ENCODE measurements at regions not wholly inside any gene's neighbourhood (a gene's known extent, or its start where the extent isn't known, plus 50 kb on each side); places are given as distances from the start of the nearest gene placed in this dataset.

GRCh38 chr6:142621822-142622221 is 320.0 kb downstream of the ADGRG6 start:
- H3K4me3 ChIP-seq: no peak overlapping the region
- H3K27me3 ChIP-seq: no peaks in the 10 kb centered on the region
- H3K9me3 ChIP-seq (replicated peaks in 1 of 11): no peaks in the 10 kb centered on the region
- H3K9ac ChIP-seq: no peak overlapping the region
- no peak overlapping the region for H3K27ac ChIP-seq
- H3K4me2 ChIP-seq: no peak overlapping the region
- H3K4me1 ChIP-seq: no peaks in the 10 kb centered on the region
- no peaks in the 10 kb centered on the region for H3K36me3 ChIP-seq
- TF ChIP-seq Cebpa-rat (IDR thresholded peaks at IDR 0.05): no peak
- H4K20me1 ChIP-seq: no peaks in the 10 kb centered on the region

- H3K4me2 ChIP-seq: no peak overlapping the region
- H3K36me3 ChIP-seq: no peaks in the 10 kb centered on the region
- TF ChIP-seq Cebpa-rat (IDR thresholded peaks at IDR 0.05): no peak
- no peaks in the 10 kb centered on the region for H4K20me1 ChIP-seq
- no peak overlapping the region for H3K27ac ChIP-seq
- H3K4me1 ChIP-seq: no peaks in the 10 kb centered on the region
- no peak overlapping the region for H3K9ac ChIP-seq
- H3K9me3 ChIP-seq (replicated peaks in 1 of 11): no peaks in the 10 kb centered on the region
- H3K27me3 ChIP-seq: no peaks in the 10 kb centered on the region
- H3K4me3 ChIP-seq: no peak overlapping the region
Observed at GRCh38 chr6:142624978-142625715, 319.8 kb downstream of the HIVEP2 start.

- no peaks in the 10 kb centered on the region for H3K27me3 ChIP-seq
- H3K27ac ChIP-seq: no peak overlapping the region
- no peaks in the 10 kb centered on the region for H3K9me3 ChIP-seq (replicated peaks in 1 of 11)
- H3K4me2 ChIP-seq: no peak overlapping the region
- no peak overlapping the region for H3K9ac ChIP-seq
- H3K4me3 ChIP-seq: no peak overlapping the region
- no peaks in the 10 kb centered on the region for H3K4me1 ChIP-seq
- H3K36me3 ChIP-seq: no peaks in the 10 kb centered on the region
- no peak for TF ChIP-seq Cebpa-rat (IDR thresholded peaks at IDR 0.05)
- no peaks in the 10 kb centered on the region for H4K20me1 ChIP-seq
Observed at GRCh38 chr6:142627474-142627873, 317.5 kb downstream of the HIVEP2 start.

- H3K9ac ChIP-seq: no peak overlapping the region
- H3K36me3 ChIP-seq: no peaks in the 10 kb centered on the region
- TF ChIP-seq Cebpa-rat (IDR thresholded peaks at IDR 0.05): no peak
- no peak overlapping the region for H3K4me3 ChIP-seq
- no peaks in the 10 kb centered on the region for H3K27me3 ChIP-seq
- no peaks in the 10 kb centered on the region for H3K4me1 ChIP-seq
- no peak overlapping the region for H3K4me2 ChIP-seq
- H3K9me3 ChIP-seq (replicated peaks in 1 of 11): no peaks in the 10 kb centered on the region
- H3K27ac ChIP-seq: no peak overlapping the region
- H4K20me1 ChIP-seq: no peaks in the 10 kb centered on the region
Observed at GRCh38 chr6:142631517-142632385, 313.2 kb downstream of the HIVEP2 start.

- no peak overlapping the region for H3K9ac ChIP-seq
- H3K4me1 ChIP-seq: no peaks in the 10 kb centered on the region
- no peaks in the 10 kb centered on the region for H3K36me3 ChIP-seq
- no peaks in the 10 kb centered on the region for H3K27me3 ChIP-seq
- H4K20me1 ChIP-seq: no peaks in the 10 kb centered on the region
- no peak overlapping the region for H3K27ac ChIP-seq
- no peak overlapping the region for H3K4me3 ChIP-seq
- no peak for TF ChIP-seq Cebpa-rat (IDR thresholded peaks at IDR 0.05)
- no peaks in the 10 kb centered on the region for H3K9me3 ChIP-seq (replicated peaks in 1 of 11)
- no peak overlapping the region for H3K4me2 ChIP-seq
Observed at GRCh38 chr6:142633317-142633716, 311.7 kb downstream of the HIVEP2 start.

- Histone ChIP-seq H3K9me3 (replicated peaks in 1 of 11) (no peaks in the 10 kb centered on the region), H3K9ac (no peak overlapping the region), H3K4me1 (no peaks in the 10 kb centered on the region), H4K20me1 (no peaks in the 10 kb centered on the region), H3K4me2 (no peak overlapping the region), H3K4me3 (no peak overlapping the region), H3K27ac (no peak overlapping the region), H3K27me3 (no peaks in the 10 kb centered on the region), H3K36me3 (no peaks in the 10 kb centered on the region)
- no peak for TF ChIP-seq Cebpa-rat (IDR thresholded peaks at IDR 0.05)
Observed at GRCh38 chr6:142635130-142635529, 309.8 kb downstream of the HIVEP2 start.

GRCh38 chr6:142637624-142638351 is 307.2 kb downstream of the HIVEP2 start:
- H3K27me3 ChIP-seq: no peaks in the 10 kb centered on the region
- H3K4me2 ChIP-seq: no peak overlapping the region
- no peak overlapping the region for H3K27ac ChIP-seq
- no peaks in the 10 kb centered on the region for H4K20me1 ChIP-seq
- H3K36me3 ChIP-seq: no peaks in the 10 kb centered on the region
- TF ChIP-seq Cebpa-rat (IDR thresholded peaks at IDR 0.05): no peak
- no peak overlapping the region for H3K4me3 ChIP-seq
- no peaks in the 10 kb centered on the region for H3K9me3 ChIP-seq (replicated peaks in 1 of 11)
- no peaks in the 10 kb centered on the region for H3K4me1 ChIP-seq
- H3K9ac ChIP-seq: no peak overlapping the region

- no peak for TF ChIP-seq Cebpa-rat (IDR thresholded peaks at IDR 0.05)
- Histone ChIP-seq H3K4me1 (no peaks in the 10 kb centered on the region), H3K9me3 (replicated peaks in 1 of 11) (no peaks in the 10 kb centered on the region), H3K27ac (no peak overlapping the region), H3K27me3 (no peaks in the 10 kb centered on the region), H3K4me2 (no peak overlapping the region), H3K9ac (no peak overlapping the region), H4K20me1 (no peaks in the 10 kb centered on the region), H3K4me3 (no peak overlapping the region), H3K36me3 (no peaks in the 10 kb centered on the region)
Observed at GRCh38 chr6:142642651-142643050, 302.3 kb downstream of the HIVEP2 start.

GRCh38 chr6:142644866-142645265 is 300.1 kb downstream of the HIVEP2 start:
- H3K36me3 ChIP-seq: no peaks in the 10 kb centered on the region
- no peaks in the 10 kb centered on the region for H3K27me3 ChIP-seq
- no peaks in the 10 kb centered on the region for H3K9me3 ChIP-seq (replicated peaks in 1 of 11)
- no peak overlapping the region for H3K9ac ChIP-seq
- H3K4me1 ChIP-seq: no peaks in the 10 kb centered on the region
- no peaks in the 10 kb centered on the region for H4K20me1 ChIP-seq
- H3K27ac ChIP-seq: no peak overlapping the region
- H3K4me2 ChIP-seq: no peak overlapping the region
- no peak for TF ChIP-seq Cebpa-rat (IDR thresholded peaks at IDR 0.05)
- no peak overlapping the region for H3K4me3 ChIP-seq
